HEK293 (cell line): ENCODE measurements at regions not wholly inside any gene's neighbourhood (a gene's known extent, or its start where the extent isn't known, plus 50 kb on each side); places are given as distances from the start of the nearest gene placed in this dataset.

Source experiments
- MYNN ChIP-seq: fragments of 450-650 bp; formaldehyde crosslinking; IDR thresholded peaks from 2 replicates; pipeline ENCODE4 v1.5.1; 2016; ENCODE audit warnings: missing biosample characterization, missing genetic modification characterization, borderline replicate concordance
- ZFHX2 ChIP-seq: fragments of 450-650 bp; formaldehyde crosslinking; conservative IDR thresholded peaks from 2 replicates; pipeline ENCODE4 v1.5.1; 2016; ENCODE audit warnings: missing biosample characterization, missing genetic modification characterization
- ZNF274 ChIP-seq, 2 experiments: fragments of 200-500 bp in 1 of 2; fragments of 450-650 bp in 1 of 2; sonication (Bioruptor generic) in 1 of 2; formaldehyde crosslinking in 1 of 2; IDR thresholded peaks; 2 replicates each; pipeline versions ENCODE4 v1.5.1 to v1.6.1; 2014 to 2016; ENCODE audit warnings: borderline replicate concordance in 1 of 2, inconsistent platforms in 1 of 2, low read length in 1 of 2, missing biosample characterization in 1 of 2, missing genetic modification characterization in 1 of 2
- TF ChIP-seq, protein P1 (sequence below): fragments of 450-650 bp; formaldehyde crosslinking; IDR thresholded peaks from 2 replicates; pipeline ENCODE4 v1.5.1; 2016; ENCODE audit warnings: missing biosample characterization, missing genetic modification characterization
- TF ChIP-seq, protein P2 (sequence below): fragments of 450-650 bp; formaldehyde crosslinking; IDR thresholded peaks from 2 replicates; pipeline ENCODE4 v1.5.1; 2016; ENCODE audit warnings: missing biosample characterization, missing genetic modification characterization, low read depth
- TF ChIP-seq, protein P3 (sequence below): sonication (generic); formaldehyde crosslinking; IDR thresholded peaks from 2 replicates; pipeline ENCODE4 v1.8.1; 2022; ENCODE audit warnings: mild to moderate bottlenecking, moderate library complexity, missing genetic modification reagents

DNA sequence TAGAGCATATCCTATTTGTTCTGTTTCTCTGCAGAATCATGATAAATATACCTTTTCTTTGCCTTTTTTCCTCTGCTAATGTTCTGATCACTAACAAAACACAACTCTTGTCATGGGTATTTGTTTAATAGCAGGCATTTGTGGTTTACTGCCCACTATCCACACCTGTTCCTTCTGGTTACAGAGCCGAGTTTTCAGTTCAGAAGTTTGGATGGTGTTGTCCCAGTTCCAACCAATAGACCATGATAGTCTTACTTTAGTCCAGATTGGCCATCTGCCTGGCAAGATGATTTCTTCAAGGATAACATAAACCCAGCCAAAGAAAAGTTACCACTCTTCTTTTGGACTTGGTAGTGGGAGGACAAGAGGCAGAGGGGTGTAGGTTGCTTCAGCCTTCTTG lies 211.2 kb downstream of the TFAP2A start:
- TF ChIP-seq, protein P1, sequence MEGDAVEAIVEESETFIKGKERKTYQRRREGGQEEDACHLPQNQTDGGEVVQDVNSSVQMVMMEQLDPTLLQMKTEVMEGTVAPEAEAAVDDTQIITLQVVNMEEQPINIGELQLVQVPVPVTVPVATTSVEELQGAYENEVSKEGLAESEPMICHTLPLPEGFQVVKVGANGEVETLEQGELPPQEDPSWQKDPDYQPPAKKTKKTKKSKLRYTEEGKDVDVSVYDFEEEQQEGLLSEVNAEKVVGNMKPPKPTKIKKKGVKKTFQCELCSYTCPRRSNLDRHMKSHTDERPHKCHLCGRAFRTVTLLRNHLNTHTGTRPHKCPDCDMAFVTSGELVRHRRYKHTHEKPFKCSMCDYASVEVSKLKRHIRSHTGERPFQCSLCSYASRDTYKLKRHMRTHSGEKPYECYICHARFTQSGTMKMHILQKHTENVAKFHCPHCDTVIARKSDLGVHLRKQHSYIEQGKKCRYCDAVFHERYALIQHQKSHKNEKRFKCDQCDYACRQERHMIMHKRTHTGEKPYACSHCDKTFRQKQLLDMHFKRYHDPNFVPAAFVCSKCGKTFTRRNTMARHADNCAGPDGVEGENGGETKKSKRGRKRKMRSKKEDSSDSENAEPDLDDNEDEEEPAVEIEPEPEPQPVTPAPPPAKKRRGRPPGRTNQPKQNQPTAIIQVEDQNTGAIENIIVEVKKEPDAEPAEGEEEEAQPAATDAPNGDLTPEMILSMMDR (tag by site-specific recombination) = no peak
- TF ChIP-seq MYNN (tag by site-specific recombination) = no peak
- TF ChIP-seq, protein P2, sequence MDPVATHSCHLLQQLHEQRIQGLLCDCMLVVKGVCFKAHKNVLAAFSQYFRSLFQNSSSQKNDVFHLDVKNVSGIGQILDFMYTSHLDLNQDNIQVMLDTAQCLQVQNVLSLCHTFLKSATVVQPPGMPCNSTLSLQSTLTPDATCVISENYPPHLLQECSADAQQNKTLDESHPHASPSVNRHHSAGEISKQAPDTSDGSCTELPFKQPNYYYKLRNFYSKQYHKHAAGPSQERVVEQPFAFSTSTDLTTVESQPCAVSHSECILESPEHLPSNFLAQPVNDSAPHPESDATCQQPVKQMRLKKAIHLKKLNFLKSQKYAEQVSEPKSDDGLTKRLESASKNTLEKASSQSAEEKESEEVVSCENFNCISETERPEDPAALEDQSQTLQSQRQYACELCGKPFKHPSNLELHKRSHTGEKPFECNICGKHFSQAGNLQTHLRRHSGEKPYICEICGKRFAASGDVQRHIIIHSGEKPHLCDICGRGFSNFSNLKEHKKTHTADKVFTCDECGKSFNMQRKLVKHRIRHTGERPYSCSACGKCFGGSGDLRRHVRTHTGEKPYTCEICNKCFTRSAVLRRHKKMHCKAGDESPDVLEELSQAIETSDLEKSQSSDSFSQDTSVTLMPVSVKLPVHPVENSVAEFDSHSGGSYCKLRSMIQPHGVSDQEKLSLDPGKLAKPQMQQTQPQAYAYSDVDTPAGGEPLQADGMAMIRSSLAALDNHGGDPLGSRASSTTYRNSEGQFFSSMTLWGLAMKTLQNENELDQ (tag by site-specific recombination) = no peak
- TF ChIP-seq ZNF274 (IDR thresholded peaks at IDR 0.05; ENCODE audit: low read length) = no peak
- TF ChIP-seq ZNF274 (tag by site-specific recombination; IDR thresholded peaks at IDR 0.05; ENCODE audit: borderline replicate concordance) = no peak
- TF ChIP-seq, protein P3, sequence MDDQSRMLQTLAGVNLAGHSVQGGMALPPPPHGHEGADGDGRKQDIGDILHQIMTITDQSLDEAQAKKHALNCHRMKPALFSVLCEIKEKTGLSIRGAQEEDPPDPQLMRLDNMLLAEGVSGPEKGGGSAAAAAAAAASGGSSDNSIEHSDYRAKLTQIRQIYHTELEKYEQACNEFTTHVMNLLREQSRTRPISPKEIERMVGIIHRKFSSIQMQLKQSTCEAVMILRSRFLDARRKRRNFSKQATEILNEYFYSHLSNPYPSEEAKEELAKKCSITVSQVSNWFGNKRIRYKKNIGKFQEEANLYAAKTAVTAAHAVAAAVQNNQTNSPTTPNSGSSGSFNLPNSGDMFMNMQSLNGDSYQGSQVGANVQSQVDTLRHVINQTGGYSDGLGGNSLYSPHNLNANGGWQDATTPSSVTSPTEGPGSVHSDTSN (CRISPR knock-in tag) = no peak
- no peak for TF ChIP-seq ZFHX2 (tag by site-specific recombination)
